Putamen (tissue), 1 donor: ENCODE measurements at regions not wholly inside any gene's neighbourhood (a gene's known extent, or its start where the extent isn't known, plus 50 kb on each side); places are given as distances from the start of the nearest gene placed in this dataset.
"Not testable (repeated sequence)": the region's sequence is repeated elsewhere in the genome, so short reads cannot be mapped to it uniquely, and the experiment has no call there.

Source experiments
- DNase-seq: peaks from one replicate; pipeline ENCODE4 v3.0.0-alpha.2; 2016; ENCODE audit warnings: low spot score

DNA sequence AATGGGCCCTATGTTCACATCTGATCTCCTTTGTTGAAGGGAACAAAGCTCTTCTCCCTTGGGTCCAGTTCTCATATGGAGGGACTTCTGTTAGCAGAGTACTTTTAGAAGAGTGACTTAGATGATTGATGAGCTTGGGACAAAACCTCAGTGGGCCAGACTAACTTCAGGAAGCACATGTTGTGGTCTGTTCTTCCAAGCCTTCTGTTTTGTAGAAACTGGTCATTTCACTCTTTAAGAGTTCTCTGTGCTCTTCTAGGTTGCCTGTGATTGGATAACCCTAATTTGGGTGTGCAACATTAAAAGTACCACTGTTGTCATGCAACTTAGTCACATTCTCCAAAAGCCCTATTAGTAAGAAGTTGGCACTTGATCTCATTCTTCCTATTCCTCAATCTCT lies 183.5 kb upstream of the ACO1 start:
- DNase-seq = no peak

DNA sequence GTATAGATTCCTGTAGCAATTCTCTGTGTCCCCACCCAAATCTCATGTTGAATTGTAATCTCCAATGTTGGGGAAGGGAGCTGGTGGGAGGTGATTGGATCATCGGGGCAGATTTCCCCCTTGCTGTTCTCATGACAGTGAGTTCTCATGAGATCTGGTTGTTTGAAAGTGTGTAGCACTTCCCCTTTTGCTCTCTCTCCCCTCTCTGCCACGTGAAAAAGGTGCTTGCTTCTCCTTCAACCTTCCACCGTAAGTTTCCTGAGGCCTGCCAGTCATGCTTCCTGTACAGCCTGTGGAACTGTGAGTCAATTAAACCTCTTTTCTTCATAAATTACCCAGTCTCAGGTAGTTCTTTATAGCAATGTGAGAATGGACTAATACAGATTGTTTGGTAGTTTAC lies 175.3 kb upstream of the ACO1 start:
- not testable (repeated sequence) for DNase-seq

DNA sequence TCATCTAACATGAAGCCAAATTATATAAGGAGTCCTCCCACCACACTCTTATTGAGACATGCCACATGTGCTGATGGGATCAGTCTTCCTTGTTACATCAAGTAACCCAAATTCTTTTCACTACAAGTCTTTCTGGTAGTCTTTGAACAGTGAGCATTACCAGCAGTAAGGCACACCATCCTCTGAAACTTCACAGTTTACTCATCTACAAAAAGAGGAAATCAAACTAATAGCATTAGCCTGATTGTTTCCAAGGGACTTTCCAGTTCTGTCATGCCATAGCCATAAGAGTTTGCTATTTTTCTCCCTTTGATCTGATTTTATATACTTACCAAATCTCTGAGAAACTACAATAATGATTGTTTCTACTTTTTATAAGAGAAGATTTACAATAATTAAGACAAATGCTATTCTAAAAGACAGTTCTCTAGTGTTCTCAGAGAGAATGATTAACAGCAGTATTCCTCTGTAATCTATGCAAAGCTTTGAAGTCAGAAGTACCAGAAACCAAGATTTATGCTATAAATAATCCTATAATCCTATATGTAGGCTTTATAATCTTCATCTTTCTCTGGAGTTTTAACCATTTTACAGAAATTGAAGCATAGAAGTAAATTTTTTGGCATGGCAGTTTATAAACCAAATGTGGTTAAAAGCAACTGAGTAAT lies 166.2 kb upstream of the ACO1 start:
- no peak for DNase-seq

DNA sequence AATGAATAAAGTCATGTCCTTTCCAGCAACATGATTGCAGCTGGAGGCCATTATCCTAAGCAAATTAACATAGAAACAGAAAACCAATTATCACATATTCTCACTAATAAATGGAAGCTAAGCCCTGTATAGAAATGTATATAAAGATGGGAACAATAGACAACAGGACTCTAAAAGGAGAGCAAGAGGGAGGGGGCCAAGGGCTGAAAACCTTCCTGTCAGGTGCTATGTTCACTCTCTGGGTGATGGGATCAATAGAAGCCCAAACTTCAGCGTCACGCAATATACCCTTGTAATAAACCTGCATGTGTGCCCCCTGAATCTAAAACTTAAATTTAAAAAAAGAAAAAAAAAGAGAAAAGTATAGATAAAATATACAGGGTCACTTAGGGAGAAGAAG lies 163.7 kb upstream of the ACO1 start:
- DNase-seq = no peak

DNA sequence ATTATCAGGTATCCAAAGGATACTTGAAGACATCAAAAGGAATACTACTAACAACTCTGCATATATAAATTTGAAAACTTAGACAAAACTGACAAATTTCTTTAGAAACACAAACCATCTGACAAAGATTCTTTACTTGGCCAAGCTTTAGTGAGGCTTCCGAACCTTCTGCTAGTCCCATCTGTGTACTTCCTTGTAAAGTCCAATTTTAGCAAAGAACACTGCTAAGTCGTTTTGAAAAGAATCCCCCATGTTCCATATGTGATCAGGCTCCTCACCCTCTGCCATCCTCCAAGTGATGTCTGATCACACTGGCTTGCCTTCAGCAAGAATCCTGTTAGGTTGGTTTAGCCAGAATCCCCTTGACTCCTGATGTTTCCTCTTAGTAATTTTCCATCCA lies 150.0 kb upstream of the ACO1 start:
- no peak for DNase-seq

DNA sequence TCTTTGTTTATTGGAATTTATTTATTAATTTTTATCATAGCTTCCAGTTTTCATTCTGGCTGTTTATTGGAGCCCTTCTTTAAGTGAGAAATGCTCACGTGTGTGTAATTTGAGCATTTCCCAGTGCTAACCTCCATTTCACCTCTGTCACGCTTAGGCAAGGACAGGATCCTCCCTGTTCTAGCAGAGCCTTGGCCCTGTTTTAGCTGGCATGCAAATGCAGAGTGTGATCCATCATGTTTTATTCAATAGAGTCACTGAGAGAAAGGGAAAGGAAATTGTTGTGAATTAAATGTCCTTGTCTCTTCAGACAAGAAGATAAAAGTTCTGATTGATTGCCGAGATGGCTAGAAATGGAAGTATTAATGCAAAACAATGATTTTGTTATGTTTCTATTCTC lies 137.3 kb upstream of the ACO1 start:
- DNase-seq = no peak

DNA sequence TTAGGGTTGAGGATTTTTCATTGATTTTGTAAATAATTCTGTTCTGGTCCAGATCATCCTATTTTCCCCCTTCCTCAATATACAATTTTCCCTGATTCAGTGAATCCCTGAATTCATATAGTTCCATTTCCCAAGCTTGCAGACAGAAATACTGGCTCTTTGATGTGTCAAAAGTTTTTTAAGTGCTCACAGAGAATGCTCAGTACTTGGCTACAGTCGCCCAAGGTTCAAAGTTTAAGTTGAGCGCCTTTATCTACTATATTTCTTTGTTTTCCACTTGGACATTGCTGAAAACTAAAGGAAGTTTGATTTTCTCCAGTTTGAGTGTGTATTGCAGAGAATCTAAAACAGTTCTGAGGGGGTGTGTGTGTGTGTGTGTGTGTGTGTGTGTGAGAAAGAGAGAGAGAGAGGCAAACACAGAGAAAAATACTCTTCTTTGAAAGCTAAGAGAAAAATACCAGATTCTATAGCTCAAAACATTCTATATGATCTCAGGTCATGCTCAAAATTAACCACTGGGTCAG lies 136.2 kb upstream of the ACO1 start:
- no peak for DNase-seq

DNA sequence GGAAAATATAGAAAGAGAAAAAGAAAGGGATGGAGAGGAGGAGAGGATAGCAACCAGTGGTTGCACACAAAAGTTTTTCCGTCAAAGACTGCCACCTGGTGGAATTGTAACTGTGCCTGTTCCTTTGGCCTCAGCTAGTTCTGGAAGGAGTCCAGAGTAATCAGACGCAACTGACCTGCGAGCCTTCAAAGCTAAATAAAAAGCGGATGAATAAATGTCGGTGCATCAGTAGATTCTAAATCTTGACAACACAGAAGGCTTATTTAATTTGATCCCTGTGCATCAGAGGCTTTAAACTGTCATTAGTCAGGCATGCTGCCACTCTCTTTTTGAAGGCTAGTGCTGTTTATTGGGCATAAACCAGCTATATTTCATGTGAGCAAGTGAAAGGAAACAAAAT lies 132.9 kb upstream of the ACO1 start:
- peak; percentile 29 for DNase-seq

DNA sequence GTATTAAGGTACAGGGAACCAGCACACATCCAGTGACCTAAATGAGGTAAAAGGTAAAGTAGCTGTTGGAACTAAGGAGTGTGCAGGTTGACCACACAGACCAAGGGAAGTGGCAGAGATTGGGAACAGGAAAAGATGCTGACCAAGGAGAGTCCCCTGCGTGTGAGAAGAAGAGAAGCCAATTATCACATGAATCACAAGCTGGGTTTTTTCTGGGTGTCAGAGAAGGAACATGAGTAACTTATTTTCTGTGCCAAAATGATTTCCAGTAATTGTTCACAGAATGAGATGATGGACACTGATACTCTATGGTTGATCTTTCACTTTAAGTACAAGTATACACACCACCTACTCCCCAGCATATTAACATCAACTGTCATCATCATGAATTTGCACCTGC lies 130.7 kb upstream of the ACO1 start:
- DNase-seq = no peak

DNA sequence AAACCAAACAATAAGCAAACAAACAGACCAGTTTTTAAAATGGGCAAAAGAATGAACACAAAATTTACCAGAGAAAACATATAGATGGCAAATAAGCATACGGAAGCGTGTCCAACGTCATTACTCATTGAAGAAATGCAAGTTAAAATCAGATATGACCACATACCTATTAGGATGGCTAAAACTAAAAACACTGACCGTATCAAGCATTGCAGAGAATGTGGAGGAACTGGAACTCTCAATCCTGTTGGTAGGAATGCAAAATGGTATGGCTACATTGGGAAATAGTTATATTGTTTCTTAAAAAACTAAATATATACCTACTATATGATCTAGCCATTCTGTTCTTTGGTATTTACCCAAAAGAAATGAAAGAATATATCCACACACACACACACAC lies 129.4 kb upstream of the ACO1 start:
- no peak for DNase-seq

DNA sequence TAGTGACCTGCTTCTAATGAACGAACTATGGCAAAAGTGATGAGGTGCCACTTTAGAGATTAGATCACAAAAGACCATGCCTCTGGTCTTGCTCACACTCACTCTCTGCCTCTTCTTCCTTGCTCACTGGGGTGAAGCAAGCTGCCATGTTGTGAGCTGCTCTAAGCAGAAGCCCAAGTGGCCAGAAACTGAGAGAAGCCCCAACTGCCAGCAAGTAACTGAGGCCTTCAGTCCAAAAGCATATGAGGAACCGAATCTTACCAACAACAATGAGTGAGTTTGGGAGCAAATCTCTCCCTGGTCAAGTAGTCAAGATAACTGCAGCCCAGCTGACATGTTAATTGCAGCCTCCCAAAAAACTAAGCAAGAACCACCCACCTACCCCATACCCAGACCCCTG lies 126.0 kb upstream of the ACO1 start:
- no peak for DNase-seq

DNA sequence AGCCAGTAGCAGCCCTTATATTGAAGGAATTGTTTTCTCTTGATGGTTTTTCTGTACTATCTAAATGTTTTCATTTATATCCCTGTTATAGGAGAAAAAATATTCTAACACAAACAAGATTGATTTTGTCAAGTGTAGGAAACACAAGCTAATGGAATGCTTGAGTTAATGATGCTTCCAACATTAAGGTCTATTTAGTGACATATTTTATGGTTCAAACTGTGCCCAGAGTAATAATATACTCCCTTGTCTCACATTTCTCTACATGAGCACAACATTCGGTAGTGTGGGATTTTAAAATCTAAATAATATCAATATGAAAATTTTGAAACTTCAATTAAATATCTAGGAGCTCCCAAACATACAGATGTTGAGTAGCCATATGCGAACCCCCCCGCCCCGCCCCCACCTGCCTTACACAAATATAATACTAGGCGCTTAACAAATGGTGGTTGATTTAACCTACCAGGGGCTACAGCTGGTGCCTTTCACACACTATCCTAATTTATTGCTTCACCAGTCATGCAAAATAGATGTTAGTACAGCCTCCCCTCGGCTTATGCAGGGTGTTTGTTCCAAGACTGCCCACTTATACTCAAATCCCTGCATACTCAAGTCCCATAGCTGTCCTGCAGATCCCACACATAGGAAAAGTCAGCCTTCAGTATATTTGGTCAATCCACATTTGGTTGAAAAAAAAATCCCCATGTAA lies 124.1 kb upstream of the ACO1 start:
- no peak for DNase-seq

DNA sequence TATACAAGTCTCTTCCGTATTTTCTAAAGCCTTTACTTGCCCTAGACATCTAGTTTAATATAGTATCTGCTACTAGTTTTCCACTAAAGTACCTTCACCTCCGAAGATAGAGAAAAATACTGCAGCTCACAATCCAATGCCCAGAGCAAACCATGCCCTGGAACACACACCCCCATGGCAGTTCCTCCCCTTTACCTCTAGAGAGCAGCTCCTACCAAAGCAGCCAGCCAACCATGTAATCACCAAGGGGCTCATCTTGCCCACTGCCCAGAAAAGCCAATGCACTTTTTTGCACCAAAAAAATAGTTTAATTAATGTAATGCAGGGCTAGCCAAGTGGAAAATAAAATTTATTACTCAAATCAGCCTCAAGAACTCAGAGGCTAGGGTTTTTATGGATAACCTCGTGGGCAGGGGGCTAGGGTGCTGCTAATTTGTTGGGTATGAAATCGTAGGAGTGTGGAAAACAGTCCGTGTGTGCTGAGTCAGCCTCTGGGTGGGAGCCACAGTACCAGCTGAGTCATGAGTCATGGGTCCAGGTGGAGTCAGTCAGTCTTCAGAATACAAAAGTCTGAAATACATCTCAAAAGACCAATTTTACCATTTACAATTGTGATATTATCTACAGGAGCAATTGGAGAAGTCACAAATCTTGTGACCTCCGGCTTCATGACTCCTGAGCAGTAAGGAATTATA lies 120.1 kb upstream of the ACO1 start:
- no peak for DNase-seq

DNA sequence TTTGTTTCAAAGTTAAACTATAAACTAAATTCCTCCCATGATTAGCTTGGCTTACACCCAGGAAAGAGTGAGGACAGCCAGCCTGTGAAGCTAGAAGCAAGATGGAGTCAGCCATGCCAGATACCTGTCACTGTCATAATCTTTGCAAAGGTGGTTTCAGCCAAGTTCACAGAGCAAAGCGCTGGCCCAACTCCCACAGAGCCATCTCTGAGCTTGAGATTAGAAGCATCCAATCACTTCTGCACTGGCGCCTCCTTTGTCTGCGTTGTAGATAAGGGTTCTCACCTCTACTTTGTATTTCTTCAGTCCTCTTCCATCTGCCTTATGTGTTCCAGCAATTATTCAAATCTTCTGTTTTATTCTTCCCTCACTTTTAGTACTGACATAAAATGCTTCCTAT lies 119.4 kb upstream of the ACO1 start:
- DNase-seq = no peak

DNA sequence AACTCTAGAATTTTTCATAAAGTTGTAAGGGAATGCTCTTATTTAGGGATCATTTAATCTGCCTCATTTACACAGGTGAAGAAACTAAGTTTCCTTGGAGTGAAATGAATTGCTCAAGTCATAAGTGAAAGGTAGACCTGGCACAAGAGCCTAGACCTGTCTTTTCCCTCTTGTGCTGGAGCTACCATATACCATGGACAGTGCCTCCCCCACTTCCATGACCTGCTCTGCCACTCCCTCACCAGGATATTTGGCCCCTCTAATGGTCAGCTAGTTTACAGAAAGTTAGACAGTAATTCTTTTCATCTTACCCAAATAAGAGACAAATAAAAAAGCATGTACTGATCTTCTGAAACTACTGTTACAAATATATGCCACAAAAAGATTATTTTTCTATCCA lies 105.5 kb upstream of the ACO1 start:
- DNase-seq = no peak

DNA sequence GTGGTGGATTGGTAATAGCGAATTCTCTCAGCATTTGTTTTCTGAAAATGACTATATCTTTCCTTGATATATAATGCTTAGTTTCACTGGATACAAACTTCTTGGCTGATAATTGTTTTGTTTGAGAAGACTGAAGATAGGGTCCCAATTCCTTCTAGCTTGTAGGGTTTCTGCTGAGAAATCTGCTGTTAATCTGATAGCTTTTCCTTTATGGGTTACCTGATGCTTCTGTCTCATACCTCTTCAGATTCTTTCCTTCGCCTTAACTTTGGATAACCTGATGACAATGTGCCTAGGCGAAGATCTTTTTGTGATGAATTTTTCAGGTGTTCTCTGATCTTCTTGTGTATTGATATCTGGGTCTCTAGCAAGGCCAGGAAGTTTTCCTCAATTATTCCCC lies 94.7 kb upstream of the ACO1 start:
- no peak for DNase-seq

DNA sequence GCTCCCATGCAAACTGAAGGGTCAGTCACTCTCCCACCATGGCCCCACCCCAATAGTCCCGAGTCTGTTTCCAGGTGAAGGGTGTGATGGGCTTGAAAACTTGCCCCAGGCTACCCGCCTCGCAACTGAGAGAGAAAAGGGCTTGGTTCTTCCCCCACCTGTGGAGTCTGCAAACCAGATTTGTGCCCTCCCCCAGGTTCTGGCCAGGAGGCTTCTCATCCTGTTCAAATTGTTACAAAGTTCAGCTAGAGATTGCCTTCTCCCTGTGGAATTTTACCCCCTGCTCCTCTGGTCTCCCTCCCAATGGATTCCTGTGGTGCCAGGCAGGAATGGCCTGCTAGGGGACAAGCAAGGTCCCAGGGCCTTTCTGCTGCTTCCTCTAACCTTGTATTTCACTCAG lies 93.1 kb upstream of the ACO1 start:
- DNase-seq = no peak

DNA sequence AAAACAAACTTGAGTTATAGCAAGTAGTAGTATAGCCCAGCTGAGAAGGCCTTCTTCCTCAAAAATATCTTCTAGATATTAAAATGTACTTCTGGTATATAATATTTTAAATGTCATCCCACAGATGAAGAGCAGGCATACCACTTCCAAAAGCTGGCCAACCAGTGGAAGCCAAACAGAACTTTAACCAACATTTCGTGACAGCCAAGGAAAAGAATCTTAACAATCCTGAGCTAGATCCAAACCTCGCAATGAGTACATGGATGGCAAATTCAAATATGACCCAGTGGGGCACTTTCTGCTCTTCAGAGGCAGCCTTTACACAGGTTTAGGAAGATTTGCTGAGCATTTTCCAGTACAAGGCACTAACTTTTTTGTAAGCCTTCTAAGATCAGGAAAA lies 91.8 kb upstream of the ACO1 start:
- DNase-seq = no peak

DNA sequence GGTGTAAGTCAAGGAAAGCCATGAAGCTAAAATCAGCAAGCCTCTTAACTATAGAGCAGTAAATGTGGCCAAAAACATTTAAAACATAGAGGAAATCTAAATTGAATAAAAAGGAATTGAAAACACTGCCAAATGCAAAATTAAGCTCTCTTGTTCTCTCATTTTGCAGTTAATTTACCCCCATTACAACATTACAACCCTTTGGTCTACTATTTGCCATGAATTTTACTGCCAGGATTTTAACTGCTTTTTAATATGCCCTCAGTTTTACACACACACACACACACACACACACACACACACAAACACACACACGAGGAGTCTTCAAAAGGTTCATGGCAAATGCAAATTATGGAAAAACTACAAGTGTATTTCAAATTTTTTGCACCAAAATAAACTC lies 91.4 kb upstream of the ACO1 start:
- no peak for DNase-seq

DNA sequence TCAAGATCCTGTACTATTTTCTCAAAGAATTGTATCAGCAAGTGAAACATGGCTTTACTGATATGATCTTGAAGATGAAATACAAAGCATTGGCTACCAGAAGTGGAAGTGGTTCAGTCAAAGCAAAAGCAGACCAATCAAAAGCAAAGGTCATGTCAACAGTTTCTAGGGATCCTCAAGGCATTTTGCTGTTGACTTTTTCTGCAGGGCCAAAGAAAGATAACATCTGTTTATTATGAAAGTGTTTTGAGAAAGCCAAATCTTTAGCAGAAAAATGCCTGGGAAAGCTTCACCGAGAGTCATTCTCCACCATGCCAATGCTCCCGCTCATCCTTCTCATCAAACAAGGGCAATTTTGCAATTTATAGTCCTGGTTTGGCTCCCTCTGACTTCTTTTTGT lies 90.3 kb upstream of the ACO1 start:
- no peak for DNase-seq

DNA sequence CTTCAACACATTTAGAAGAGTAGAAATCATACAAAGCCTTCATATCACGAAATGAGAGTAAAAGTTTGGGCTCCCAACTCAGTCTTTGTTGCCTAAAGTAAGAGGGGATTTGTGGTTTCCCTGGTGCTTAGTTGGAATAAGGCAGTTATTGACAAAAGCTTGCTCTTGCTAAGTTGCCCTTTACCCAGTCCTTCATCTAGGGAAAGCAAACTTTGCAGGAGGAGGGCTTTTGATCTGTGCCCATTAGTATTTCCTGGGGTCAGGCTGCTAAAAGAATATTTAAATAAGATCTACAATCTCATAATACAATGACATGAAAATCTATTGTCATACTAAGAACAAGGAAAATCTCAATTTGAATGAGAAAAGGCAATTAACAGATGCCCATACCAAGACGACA lies 84.1 kb upstream of the ACO1 start:
- DNase-seq = no peak

DNA sequence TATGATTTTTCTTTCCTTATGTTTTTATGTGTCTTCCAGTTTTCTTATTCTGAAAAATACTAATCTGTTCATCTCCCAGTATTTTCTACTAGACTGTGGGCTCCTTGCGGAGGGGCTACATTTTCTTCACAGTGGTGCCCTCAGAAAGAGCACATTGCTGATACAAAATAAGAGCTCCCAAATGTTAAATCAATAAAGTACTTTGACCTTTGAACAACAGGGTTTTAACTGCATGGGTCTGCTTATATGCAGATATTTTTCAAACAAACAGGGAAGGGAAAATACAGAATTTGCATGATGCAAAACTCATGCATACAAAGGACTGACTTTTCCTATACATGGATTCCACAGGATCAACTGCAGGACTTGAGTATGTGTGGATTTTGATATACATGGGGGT lies 79.9 kb upstream of the ACO1 start:
- DNase-seq = no peak

DNA sequence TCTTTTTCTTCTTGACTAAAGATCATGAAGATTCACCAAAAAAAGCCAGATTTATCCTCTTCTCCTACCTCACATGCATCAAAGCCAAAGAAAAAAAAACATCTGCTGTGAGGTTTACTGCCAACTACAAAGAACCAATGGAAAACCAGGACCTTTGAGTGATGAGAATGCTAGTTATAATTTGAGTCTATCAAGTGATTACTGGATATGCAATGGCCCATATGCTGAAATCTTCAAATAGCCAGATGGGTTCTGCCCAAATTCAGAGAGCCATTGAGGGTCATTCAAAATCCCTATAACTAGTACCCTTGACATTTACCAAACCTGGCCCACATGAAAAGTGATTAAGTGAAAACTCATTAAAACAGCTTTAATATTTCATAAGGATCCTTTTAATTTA lies 78.4 kb upstream of the ACO1 start:
- DNase-seq = no peak
